Left lung (tissue), 4 donors: ENCODE measurements at regions not wholly inside any gene's neighbourhood (a gene's known extent, or its start where the extent isn't known, plus 50 kb on each side); places are given as distances from the start of the nearest gene placed in this dataset.
"Not testable (repeated sequence)": the region's sequence is repeated elsewhere in the genome, so short reads cannot be mapped to it uniquely, and the experiment has no call there.

Source experiments
- ATAC-seq: fragments of 200-7000 bp; cut with Tn5 transposase; one replicate; pipeline ENCODE4 v1.9.1; 2020; ENCODE audit warnings: moderate library complexity
- DNase-seq, 4 donors: peaks; one replicate each; pipeline ENCODE4 v3.0.0-alpha.2; 2013 to 2020
- H3K27ac ChIP-seq, 2 donors: fragments of 200-600 bp; sonication (generic) in 1 of 2; one replicate each; pipeline versions ENCODE4 v1.5.0 to v1.8.0; 2020 to 2021
- H3K27me3 ChIP-seq, 2 donors: fragments of 200-600 bp; sonication (generic) in 1 of 2; one replicate each; pipeline versions ENCODE4 v1.5.0 to v1.8.0; 2020 to 2021
- H3K36me3 ChIP-seq, 2 donors: fragments of 200-600 bp; sonication (generic) in 1 of 2; one replicate each; pipeline versions ENCODE4 v1.5.0 to v1.8.0; 2020 to 2021
- H3K4me1 ChIP-seq, 2 donors: fragments of 200-600 bp; one replicate each; pipeline ENCODE4 v1.8.0; 2021
- H3K4me3 ChIP-seq, 2 donors: fragments of 200-600 bp; sonication (generic) in 1 of 2; one replicate each; pipeline versions ENCODE4 v1.5.0 to v1.8.0; 2020 to 2021; ENCODE audit warnings: mild to moderate bottlenecking in 1 of 2
- H3K9me3 ChIP-seq, 2 donors: fragments of 200-600 bp; sonication (generic) in 1 of 2; one replicate each; pipeline versions ENCODE4 v1.5.0 to v1.8.0; 2020 to 2021
- intact Hi-C, 2 donors: fragments of 100-400 bp; cut with DNase I; formaldehyde crosslinking; loops; one replicate each; pipeline versions ENCODE4 v1.11.2 to v1.14.2; 2022
- TF ChIP-seq, protein P1 (sequence below), 2 donors: fragments of 200-600 bp; sonication (generic) in 1 of 2; IDR thresholded peaks; one replicate each; pipeline versions ENCODE4 v1.5.0 to v1.8.0; 2021; ENCODE audit warnings: antibody characterized with exemption in 2 of 2
- donor health status: DM: no; HTN: yes; CAD: no.
- donor health status: DM: no; HTN: no; CAD: no.

DNA sequence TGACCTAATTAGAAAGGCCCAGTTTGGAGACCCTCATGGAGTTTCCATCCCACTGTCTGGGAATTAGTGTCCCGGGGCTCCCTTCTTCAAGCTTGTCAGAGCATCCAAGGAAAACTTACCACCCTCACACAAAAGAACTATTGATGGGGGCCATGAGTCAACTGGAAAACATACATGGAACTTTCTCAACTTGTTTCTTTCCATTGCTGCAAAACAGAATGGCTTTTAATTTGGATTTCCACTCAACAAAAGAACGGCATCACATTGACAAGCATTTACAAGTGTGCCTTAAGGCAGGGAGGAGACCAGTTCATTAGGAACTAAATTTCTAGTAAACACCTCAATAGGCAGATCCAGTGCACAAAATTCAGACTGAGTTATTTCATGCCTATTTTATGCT, 289.1 kb upstream of the PREP start:
- Histone ChIP-seq H3K27ac (no peak overlapping the region), H3K9me3 (peaks cover 0 to 8% of the 10 kb centered on the region in 2 donors), H3K4me3 (no peak overlapping the region), H3K4me1 (peaks cover 0 to 6% of the 10 kb centered on the region in 2 donors), H3K36me3 (no peaks in the 10 kb centered on the region), H3K27me3 (no peaks in the 10 kb centered on the region)
- TF ChIP-seq, protein P1, sequence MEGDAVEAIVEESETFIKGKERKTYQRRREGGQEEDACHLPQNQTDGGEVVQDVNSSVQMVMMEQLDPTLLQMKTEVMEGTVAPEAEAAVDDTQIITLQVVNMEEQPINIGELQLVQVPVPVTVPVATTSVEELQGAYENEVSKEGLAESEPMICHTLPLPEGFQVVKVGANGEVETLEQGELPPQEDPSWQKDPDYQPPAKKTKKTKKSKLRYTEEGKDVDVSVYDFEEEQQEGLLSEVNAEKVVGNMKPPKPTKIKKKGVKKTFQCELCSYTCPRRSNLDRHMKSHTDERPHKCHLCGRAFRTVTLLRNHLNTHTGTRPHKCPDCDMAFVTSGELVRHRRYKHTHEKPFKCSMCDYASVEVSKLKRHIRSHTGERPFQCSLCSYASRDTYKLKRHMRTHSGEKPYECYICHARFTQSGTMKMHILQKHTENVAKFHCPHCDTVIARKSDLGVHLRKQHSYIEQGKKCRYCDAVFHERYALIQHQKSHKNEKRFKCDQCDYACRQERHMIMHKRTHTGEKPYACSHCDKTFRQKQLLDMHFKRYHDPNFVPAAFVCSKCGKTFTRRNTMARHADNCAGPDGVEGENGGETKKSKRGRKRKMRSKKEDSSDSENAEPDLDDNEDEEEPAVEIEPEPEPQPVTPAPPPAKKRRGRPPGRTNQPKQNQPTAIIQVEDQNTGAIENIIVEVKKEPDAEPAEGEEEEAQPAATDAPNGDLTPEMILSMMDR (IDR thresholded peaks at IDR 0.05) = no peak
- no peak for DNase-seq
- intact Hi-C loops = no loop called here
- ATAC-seq = no peak

DNA sequence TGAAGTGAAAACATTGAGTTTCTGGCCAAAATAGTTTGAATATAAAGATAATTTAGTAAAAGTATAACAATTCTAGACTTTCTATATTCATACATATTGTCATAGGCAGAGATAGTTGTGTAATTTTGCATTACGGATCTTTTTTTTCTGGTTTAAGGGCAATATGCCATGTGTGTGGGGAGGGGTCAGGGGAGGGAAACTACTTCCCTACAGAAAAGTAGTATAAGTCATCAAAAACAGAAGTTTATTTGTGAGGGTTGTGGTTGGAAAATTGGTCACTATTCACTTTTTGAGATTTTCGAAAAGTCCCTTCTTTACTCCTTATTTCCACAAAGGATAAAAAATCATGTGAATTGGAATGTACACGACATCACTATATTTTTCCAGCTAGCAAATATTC, 288.2 kb upstream of the PREP start:
- Histone ChIP-seq H3K4me1 (peaks cover 0 to 6% of the 10 kb centered on the region in 2 donors), H3K36me3 (no peaks in the 10 kb centered on the region), H3K9me3 (peaks cover 0 to 15% of the 10 kb centered on the region in 2 donors), H3K27ac (no peak overlapping the region), H3K27me3 (no peaks in the 10 kb centered on the region), H3K4me3 (no peak overlapping the region)
- intact Hi-C loops = no loop called here
- no peak for ATAC-seq
- no peak for DNase-seq
- TF ChIP-seq, protein P1 (IDR thresholded peaks at IDR 0.05) = no peak

DNA sequence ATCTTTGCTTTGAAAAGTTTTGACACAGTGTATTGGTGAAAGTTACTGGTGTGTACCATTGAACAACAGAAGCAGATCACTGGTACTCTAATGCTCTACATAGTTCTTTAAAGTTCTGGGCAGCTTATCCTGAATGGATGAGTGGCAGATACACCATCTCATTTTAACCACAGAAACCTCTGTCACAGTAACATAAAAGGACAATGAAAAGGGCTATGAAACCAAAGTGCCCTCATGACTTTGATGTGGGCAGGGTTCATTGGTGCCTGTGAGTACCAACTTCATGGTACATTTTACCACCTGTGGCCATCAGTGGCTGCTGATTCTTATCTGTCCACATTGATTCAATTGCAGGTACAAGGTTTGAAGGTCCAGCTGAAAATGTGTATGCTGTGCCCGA, 285.7 kb upstream of the PREP start:
- Histone ChIP-seq H3K9me3 (peaks cover 0 to 15% of the 10 kb centered on the region in 2 donors), H3K4me3 (no peak overlapping the region), H3K36me3 (no peaks in the 10 kb centered on the region), H3K4me1 (peaks cover 0 to 6% of the 10 kb centered on the region in 2 donors), H3K27ac (no peak overlapping the region), H3K27me3 (no peaks in the 10 kb centered on the region)
- no peak for DNase-seq
- intact Hi-C loops = no loop called here
- ATAC-seq = no peak
- TF ChIP-seq, protein P1 (IDR thresholded peaks at IDR 0.05) = no peak

DNA sequence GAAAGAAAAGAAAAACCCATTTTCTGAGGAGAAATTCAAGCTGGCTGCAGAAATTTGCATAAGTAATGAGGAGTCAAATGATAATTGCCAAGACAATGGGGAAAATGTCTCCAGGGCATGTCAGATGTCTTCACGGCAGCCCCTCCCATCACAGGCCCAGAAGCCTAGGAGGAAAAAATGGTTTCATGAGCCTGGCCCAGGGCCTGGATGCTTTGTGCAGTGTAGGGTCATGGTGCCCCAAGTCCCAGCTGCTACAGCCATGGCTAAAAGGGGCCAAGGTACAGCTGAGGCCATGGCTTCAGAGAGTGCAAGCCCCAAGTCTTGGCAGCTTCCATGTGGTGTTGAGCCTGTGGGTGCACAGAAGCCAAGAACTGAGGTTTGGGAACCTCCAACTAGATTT, 283.9 kb upstream of the PREP start:
- H3K27ac ChIP-seq, DNase-seq, H3K4me3 ChIP-seq, H3K27me3 ChIP-seq, intact Hi-C loops, H3K36me3 ChIP-seq, H3K4me1 ChIP-seq, ATAC-seq: not testable (repeated sequence)
- H3K9me3 ChIP-seq = peaks cover 0 to 16% of the 10 kb centered on the region in 2 donors

DNA sequence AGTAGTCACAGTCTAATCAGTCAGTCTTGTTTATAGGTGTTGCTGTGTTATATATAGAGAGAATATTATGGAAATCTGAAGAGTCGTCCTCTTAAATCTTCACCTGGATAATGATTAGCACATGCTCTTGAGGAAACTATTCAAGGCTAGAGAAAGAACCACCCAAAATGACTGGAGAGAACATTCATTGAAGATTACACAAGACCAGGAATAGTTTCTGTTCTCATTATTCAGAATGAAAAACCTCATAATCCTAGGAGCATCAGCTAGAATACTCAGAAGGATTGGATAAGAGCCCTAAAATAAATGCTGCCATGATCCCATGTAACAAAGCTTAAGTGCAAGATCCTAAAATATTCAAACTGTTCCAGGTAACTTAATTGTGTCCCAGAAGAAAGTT, 278.2 kb upstream of the PREP start:
- Histone ChIP-seq H3K27ac (no peak overlapping the region), H3K9me3 (peaks cover 0 to 7% of the 10 kb centered on the region in 2 donors), H3K4me3 (no peak overlapping the region), H3K27me3 (no peaks in the 10 kb centered on the region), H3K4me1 (peaks cover 0 to 3% of the 10 kb centered on the region in 2 donors), H3K36me3 (no peaks in the 10 kb centered on the region)
- intact Hi-C loops = no loop called here
- TF ChIP-seq, protein P1 (IDR thresholded peaks at IDR 0.05) = no peak
- ATAC-seq = no peak
- no peak for DNase-seq

DNA sequence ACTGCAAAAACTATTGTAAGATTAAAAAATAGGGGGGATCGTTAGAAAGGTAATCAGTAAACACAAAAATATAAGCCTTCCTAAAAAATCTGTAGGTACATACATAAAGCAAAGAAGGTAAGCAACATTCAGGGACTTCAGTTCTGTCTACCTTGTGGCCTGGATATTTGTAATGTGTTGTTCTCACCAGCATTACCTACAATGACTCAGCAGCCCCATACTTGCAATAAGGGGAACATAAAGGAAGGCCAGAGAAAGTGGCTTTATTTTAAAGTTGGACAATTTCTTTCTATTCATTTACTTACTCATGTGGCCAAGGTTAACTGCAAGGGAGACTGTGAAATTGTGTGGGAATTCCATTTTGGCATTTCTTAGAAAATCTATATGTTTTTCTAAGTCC, 277.2 kb upstream of the PREP start:
- H3K36me3 ChIP-seq = no peaks in the 10 kb centered on the region
- H3K4me3 ChIP-seq = no peak overlapping the region
- peaks cover 0 to 7% of the 10 kb centered on the region in 2 donors for H3K9me3 ChIP-seq
- intact Hi-C loops = no loop called here
- no peak overlapping the region for H3K27ac ChIP-seq
- no peaks in the 10 kb centered on the region for H3K27me3 ChIP-seq
- peaks cover 0 to 3% of the 10 kb centered on the region in 2 donors for H3K4me1 ChIP-seq
- ATAC-seq (no peak), DNase-seq (no peak)
- TF ChIP-seq, protein P1 (IDR thresholded peaks at IDR 0.05) = no peak
